OCI-LY1 (cell line): ENCODE measurements at regions not wholly inside any gene's neighbourhood (a gene's known extent, or its start where the extent isn't known, plus 50 kb on each side); places are given as distances from the start of the nearest gene placed in this dataset.
"Not testable (repeated sequence)": the region's sequence is repeated elsewhere in the genome, so short reads cannot be mapped to it uniquely, and the experiment has no call there.

ENCODE experiments used
- H2AFZ ChIP-seq: fragments of 200-600 bp; sonication (generic), shearing (Covaris generic); 2 replicates; pipeline ENCODE4 v1.6.0; 2014; ENCODE audit warnings: antibody characterized with exemption, mild to moderate bottlenecking, low read length
- H3F3A ChIP-seq: fragments of 200-600 bp; sonication (generic), shearing (Covaris generic); 2 replicates; pipeline ENCODE4 v1.6.0; 2014; ENCODE audit warnings: mild to moderate bottlenecking, antibody characterized with exemption, low read length, moderate library complexity; ENCODE audit not compliant: insufficient read depth
- H3K27ac ChIP-seq: fragments of 200-600 bp; sonication (generic); 2 replicates; pipeline ENCODE4 v1.5.1; 2014; ENCODE audit warnings: low read length, mixed run types, mild to moderate bottlenecking, low read depth; ENCODE audit not compliant: poor library complexity, severe bottlenecking
- H3K27me3 ChIP-seq: fragments of 200-600 bp; sonication (generic); 2 replicates; pipeline ENCODE4 v1.6.0; 2014; ENCODE audit warnings: antibody characterized with exemption, mild to moderate bottlenecking, low read length, moderate library complexity; ENCODE audit not compliant: insufficient read depth
- H3K36me3 ChIP-seq: fragments of 200-600 bp; sonication (generic); 2 replicates; pipeline ENCODE4 v1.6.1; 2014; ENCODE audit warnings: mild to moderate bottlenecking, antibody characterized with exemption, low read length, moderate library complexity, mixed read lengths; ENCODE audit not compliant: insufficient read depth
- H3K4me1 ChIP-seq: fragments of 200-600 bp; sonication (generic); 2 replicates; pipeline ENCODE4 v1.5.1; 2014; ENCODE audit warnings: mild to moderate bottlenecking, low read length, moderate library complexity; ENCODE audit not compliant: insufficient read depth, severe bottlenecking
- H3K4me2 ChIP-seq: fragments of 200-600 bp; sonication (generic), shearing (Covaris generic); 2 replicates; pipeline ENCODE4 v1.6.1; 2014; ENCODE audit warnings: low read length
- H3K4me3 ChIP-seq: fragments of 200-600 bp; sonication (generic); 2 replicates; pipeline ENCODE4 v1.5.1; 2014; ENCODE audit warnings: low read length, low read depth, mild to moderate bottlenecking, mixed read lengths; ENCODE audit not compliant: poor library complexity, severe bottlenecking
- H3K79me2 ChIP-seq: fragments of 200-600 bp; shearing (Covaris generic); 2 replicates; pipeline ENCODE4 v1.6.1; 2016; ENCODE audit warnings: mixed run types, low read length, mixed read lengths; ENCODE audit not compliant: insufficient read depth
- H3K9ac ChIP-seq: fragments of 200-600 bp; sonication (generic), shearing (Covaris generic); 2 replicates; pipeline ENCODE4 v1.6.1; 2014; ENCODE audit warnings: mild to moderate bottlenecking, low read length, mixed read lengths
- H3K9me2 ChIP-seq: fragments of 200-600 bp; sonication (generic), shearing (Covaris generic); 2 replicates; pipeline ENCODE4 v1.6.1; 2014; ENCODE audit warnings: low read depth, mild to moderate bottlenecking, low read length, mixed read lengths
- H3K9me3 ChIP-seq: fragments of 200-600 bp; shearing (Covaris generic); 2 replicates; pipeline ENCODE4 v1.6.1; 2014; ENCODE audit warnings: low read length, mixed read lengths
- H4K20me1 ChIP-seq: fragments of 200-600 bp; sonication (generic), shearing (Covaris generic); 2 replicates; pipeline ENCODE4 v1.6.0; 2016; ENCODE audit warnings: mild to moderate bottlenecking, low read length; ENCODE audit not compliant: insufficient read depth
- EZH2 ChIP-seq: fragments of 200-600 bp; sonication (generic), shearing (Covaris generic); IDR thresholded peaks from 2 replicates; pipeline ENCODE4 v1.8.0; 2017; ENCODE audit warnings: borderline replicate concordance, mixed run types, mild to moderate bottlenecking, antibody characterized with exemption, low read length, moderate library complexity, mixed read lengths
- TF ChIP-seq, protein P1 (sequence below): fragments of 200-600 bp; sonication (generic), shearing (Covaris generic); IDR thresholded peaks from 2 replicates; pipeline ENCODE4 v1.5.1; 2017; ENCODE audit warnings: mild to moderate bottlenecking, antibody characterized with exemption, low read length, moderate library complexity, mixed read lengths

DNA sequence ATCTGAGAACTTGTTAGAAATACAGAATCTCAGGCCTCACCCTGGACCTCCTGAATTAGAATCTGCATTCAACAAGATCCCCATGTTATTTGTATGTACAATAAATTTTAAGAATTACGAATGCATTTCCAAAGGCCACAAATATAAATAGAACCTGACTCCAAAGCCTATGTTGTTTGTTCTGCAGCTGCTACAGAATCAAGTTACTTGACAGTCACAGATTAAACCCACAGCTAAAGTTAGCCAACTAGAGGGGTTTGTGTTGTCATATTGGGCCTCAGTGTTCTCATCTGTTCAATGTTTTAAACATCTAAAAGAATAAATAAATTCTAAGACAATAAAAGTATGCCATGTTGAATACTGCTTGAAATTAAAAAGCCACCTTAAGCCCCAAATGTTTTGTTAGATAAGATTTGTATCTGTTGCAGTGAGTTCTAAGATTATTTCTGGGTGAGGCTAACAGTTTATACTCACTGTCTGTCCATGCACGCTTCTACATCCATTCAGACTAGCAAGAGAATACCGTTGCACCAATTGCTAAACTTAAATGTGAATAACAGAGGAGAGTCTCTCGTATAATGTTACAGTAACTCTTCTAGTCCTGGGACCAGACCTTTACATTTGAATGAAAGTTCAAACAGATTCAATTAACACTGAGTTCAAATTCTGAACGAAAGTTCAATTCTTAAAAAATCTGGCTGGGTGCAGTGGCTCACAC is 200.4 kb downstream of the MEMO1 start:
- no peak overlapping the region for H3K4me2 ChIP-seq
- H3K4me3 ChIP-seq, result no peak overlapping the region
- H3K4me1 ChIP-seq, result peaks cover 9% of the 10 kb centered on the region
- no peaks in the 10 kb centered on the region for H3F3A ChIP-seq
- no peaks in the 10 kb centered on the region for H4K20me1 ChIP-seq
- H3K27ac ChIP-seq, result no peak overlapping the region
- no peaks in the 10 kb centered on the region for H3K9me2 ChIP-seq
- H3K9me3 ChIP-seq, result no peaks in the 10 kb centered on the region
- no peak for TF ChIP-seq EZH2
- TF ChIP-seq, protein P1, sequence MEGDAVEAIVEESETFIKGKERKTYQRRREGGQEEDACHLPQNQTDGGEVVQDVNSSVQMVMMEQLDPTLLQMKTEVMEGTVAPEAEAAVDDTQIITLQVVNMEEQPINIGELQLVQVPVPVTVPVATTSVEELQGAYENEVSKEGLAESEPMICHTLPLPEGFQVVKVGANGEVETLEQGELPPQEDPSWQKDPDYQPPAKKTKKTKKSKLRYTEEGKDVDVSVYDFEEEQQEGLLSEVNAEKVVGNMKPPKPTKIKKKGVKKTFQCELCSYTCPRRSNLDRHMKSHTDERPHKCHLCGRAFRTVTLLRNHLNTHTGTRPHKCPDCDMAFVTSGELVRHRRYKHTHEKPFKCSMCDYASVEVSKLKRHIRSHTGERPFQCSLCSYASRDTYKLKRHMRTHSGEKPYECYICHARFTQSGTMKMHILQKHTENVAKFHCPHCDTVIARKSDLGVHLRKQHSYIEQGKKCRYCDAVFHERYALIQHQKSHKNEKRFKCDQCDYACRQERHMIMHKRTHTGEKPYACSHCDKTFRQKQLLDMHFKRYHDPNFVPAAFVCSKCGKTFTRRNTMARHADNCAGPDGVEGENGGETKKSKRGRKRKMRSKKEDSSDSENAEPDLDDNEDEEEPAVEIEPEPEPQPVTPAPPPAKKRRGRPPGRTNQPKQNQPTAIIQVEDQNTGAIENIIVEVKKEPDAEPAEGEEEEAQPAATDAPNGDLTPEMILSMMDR, result no peak
- H3K79me2 ChIP-seq, result no peaks in the 10 kb centered on the region
- H3K27me3 ChIP-seq, result no peaks in the 10 kb centered on the region
- H2AFZ ChIP-seq, result no peak overlapping the region
- no peaks in the 10 kb centered on the region for H3K36me3 ChIP-seq
- H3K9ac ChIP-seq, result no peak overlapping the region

DNA sequence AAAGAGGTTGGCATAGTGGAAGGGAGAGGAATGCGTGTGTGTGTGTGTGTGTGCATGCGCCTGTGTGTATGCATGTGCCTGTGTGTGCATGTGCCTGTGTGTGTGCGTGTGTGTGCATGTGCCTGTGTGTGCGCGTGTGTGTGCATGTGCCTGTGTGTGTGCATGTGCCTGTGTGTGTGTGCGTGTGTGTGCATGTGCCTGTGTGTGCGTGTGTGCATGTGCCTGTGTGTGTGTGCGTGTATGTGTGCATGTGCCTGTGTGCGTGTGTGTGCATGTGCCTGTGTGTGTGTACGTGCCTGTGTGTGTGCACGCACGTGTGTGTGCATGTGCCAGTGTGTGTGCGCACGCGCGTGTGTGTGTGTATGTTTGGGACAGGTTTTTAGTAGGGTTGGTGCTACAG is 205.1 kb downstream of the MEMO1 start:
- no peaks in the 10 kb centered on the region for H3K9me3 ChIP-seq
- H3K4me3 ChIP-seq, result no peak overlapping the region
- no peak overlapping the region for H2AFZ ChIP-seq
- no peaks in the 10 kb centered on the region for H3K36me3 ChIP-seq
- no peak overlapping the region for H3K4me2 ChIP-seq
- H4K20me1 ChIP-seq, result no peaks in the 10 kb centered on the region
- H3K9ac ChIP-seq, result no peak overlapping the region
- H3K27me3 ChIP-seq, result no peaks in the 10 kb centered on the region
- H3K27ac ChIP-seq, result no peak overlapping the region
- H3F3A ChIP-seq, result no peaks in the 10 kb centered on the region
- no peak for TF ChIP-seq EZH2
- TF ChIP-seq, protein P1, result no peak
- no peaks in the 10 kb centered on the region for H3K79me2 ChIP-seq
- H3K9me2 ChIP-seq, result no peaks in the 10 kb centered on the region
- no peaks in the 10 kb centered on the region for H3K4me1 ChIP-seq

DNA sequence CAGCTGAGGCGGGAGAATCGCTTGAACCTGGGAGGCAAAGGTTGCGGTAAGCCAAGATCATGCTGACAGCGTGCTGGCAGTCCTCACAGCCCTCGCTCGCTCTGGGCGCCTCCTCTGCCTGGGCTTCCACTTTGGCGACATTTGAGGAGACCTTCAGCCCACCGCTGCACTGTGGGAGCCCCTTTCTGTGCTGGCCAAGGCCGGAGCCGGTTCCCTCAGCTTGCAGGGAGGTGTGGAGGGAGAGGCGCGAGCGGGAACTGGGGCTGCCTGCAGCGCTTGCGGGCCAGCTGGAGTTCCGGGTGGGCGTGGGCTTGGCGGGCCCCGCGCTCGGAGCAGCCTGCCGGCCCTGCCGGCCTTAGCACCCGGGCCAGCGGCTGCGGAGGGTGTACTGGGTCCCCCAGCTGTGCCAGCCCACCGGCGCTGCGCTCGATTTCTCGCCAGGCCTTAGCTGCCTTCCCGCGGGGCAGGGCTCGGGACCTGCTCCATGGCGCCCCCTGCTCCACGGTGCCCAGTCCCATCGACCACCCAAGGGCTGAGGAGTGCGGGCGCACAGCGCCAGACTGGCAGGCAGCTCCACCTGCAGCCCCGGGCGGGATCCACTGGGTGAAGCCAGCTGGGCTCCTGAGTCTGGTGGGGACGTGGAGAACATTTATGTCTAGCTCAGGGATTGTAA is 207.2 kb downstream of the MEMO1 start:
- not testable (repeated sequence) for H3K36me3 ChIP-seq, H3K27ac ChIP-seq

DNA sequence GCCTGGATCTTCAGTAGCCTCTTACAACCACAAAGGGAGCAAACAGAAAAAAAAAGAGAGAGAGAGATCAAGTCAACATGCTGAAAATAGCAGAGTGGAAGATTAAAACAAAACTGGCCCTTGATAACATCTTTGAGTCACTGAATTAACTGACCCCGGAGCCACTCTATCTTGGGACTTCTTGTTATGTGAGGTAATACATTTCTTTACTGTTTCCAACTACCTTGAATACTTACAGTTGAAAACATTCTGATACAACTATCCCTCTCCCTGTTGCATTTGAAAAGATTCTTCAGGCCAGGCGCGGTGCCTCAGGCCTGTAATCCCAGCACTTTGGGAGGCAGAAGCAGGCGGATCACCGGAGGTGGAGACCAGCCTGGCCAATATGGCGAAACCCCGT is 208.1 kb downstream of the MEMO1 start:
- H3K9me3 ChIP-seq, result no peaks in the 10 kb centered on the region
- H3K36me3 ChIP-seq, result no peaks in the 10 kb centered on the region
- no peak for TF ChIP-seq EZH2
- TF ChIP-seq, protein P1, result no peak
- no peaks in the 10 kb centered on the region for H3K9me2 ChIP-seq
- no peak overlapping the region for H2AFZ ChIP-seq
- no peak overlapping the region for H3K27ac ChIP-seq
- H3K4me2 ChIP-seq, result no peak overlapping the region
- no peaks in the 10 kb centered on the region for H3F3A ChIP-seq
- H3K79me2 ChIP-seq, result no peaks in the 10 kb centered on the region
- H4K20me1 ChIP-seq, result no peaks in the 10 kb centered on the region
- no peaks in the 10 kb centered on the region for H3K27me3 ChIP-seq
- H3K9ac ChIP-seq, result no peak overlapping the region
- H3K4me3 ChIP-seq, result no peak overlapping the region
- no peaks in the 10 kb centered on the region for H3K4me1 ChIP-seq

More for the DNA sequence above, 207.2 kb downstream of the MEMO1 start:
- not testable (repeated sequence) for H3K79me2 ChIP-seq, H3K4me1 ChIP-seq, H4K20me1 ChIP-seq, H3F3A ChIP-seq, H3K4me3 ChIP-seq, H3K4me2 ChIP-seq, H3K9ac ChIP-seq, H3K9me3 ChIP-seq, H2AFZ ChIP-seq, H3K9me2 ChIP-seq, H3K27me3 ChIP-seq

DNA sequence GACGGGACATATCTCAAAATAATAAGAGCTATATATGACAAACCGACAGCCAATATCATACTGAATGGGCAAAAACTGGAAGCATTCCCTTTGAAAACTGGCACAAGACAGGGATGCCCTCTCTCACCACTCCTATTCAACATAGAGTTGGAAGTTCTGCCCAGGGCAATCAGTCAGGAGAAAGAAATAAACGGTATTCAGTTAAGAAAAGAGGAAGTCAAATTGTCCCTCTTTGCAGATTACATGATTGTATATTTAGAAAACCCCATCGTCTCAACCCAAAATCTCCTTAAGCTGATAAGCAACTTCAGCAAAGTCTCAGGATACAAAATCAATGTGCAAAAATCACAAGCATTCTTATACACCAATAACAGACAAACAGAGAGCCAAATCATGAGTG is 211.5 kb downstream of the MEMO1 start:
- not testable (repeated sequence) for H3K27ac ChIP-seq, H3K79me2 ChIP-seq, H3K9ac ChIP-seq, H3K4me1 ChIP-seq, H3K4me2 ChIP-seq, H2AFZ ChIP-seq, H3K36me3 ChIP-seq, H3F3A ChIP-seq, H3K9me2 ChIP-seq, H3K9me3 ChIP-seq, H4K20me1 ChIP-seq, H3K27me3 ChIP-seq, H3K4me3 ChIP-seq
